GM18517 (cell line): ENCODE measurements at regions not wholly inside any gene's neighbourhood (a gene's known extent, or its start where the extent isn't known, plus 50 kb on each side); places are given as distances from the start of the nearest gene placed in this dataset.

ENCODE experiments used
- ATAC-seq: cut with Tn5 transposase; IDR thresholded peaks from one replicate; pipeline ENCODE4 v1.9.1; 2021; ENCODE audit warnings: mild to moderate bottlenecking, moderate library complexity; ENCODE audit not compliant: unreplicated experiment

DNA sequence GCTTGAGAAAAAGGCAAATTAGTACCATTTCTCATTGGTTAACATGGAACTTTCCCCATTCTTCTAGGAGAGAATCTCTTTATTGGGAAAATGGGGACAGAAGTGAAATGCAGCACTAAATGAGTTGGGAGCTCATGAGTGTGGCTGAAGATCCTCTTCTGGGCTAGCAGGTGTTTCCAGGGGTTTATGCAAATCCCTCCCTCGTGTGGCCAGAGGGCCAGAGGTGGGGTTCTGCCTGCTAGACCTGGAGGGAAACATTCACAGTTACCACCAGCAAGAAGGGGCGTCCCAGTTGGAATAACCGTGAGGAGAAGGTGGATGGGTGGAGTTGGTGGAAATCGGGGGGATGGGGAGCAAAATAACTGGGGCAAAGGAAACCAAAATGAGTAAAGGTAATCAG, 235.9 kb downstream of the KLF6 start:
- no peak for ATAC-seq

DNA sequence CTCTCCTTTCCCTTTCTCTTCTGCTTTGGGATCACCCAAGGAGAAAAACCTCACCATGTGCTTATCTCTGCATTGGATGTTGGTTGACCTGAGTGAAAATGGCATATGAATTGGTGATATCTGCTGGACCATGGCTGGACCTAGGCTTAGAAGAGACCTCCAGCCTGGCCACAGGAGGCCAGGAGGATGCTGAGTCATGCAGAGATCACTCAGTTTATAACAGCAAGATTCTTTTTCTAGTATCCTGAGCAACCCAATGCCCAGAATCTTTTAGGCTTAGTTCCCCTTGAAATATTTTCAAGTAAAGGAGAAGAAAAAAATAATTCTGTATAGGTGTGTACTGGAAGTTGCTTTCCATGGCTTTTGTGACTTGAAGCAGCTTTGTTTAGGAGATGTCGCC, 236.3 kb downstream of the KLF6 start:
- no peak for ATAC-seq

DNA sequence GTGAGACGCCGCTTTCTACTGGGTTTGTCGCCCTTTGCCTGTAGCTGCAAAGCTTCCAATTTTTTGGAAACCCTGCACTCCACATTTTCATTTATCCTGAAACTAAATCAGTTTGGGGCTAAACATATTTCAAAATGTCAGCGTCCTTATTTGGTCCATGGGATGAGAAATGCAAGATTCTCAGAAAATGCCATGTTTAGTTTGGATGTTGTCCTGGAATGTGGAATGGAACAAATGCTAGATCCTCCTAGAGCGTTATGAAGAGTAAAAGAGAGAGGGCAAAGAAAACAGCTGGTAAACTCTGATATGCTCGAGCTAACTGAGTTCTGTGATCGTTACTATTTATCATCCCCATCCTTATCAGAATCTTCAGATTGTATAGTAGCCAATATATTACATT, 236.9 kb downstream of the KLF6 start:
- no peak for ATAC-seq

DNA sequence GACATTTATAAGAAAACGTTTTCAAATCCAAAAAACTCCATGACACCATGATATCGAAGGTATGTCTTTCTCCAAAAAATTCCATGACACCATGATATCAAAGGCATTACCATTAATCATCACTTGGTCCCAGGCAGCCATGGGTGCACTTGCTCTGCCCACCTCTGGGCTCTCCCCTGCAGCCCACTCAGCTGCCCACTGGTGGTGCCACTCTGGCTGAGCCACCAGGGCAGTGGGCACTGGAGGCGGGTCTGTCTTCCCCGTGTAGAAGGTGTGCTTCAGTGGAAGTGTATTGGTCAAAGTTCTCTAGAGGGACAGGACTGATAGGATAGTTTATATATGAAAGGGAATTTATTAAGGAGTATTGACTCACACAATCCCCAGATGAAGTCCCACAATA, 240.4 kb downstream of the KLF6 start:
- no peak for ATAC-seq

DNA sequence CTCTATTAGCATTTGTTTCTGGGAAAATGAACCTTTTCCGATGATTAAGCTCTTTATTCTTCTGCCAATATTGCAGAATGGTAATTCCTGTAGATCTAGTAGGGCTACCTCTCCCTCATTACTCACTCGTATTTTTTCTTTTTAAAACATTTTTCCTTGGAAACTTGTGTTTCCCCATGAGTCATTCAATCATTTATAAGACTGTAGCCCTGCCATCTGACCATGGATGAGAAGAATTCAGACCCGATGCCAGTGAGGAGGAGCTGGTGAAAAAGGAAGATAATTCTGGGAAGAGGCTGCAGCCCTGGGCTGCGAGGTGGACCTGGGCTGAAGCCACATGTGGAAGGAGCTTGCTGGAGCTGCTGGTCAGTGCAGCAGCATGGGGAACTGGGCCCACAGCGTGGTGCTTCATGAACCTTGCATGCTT, 242.8 kb downstream of the KLF6 start:
- no peak for ATAC-seq

DNA sequence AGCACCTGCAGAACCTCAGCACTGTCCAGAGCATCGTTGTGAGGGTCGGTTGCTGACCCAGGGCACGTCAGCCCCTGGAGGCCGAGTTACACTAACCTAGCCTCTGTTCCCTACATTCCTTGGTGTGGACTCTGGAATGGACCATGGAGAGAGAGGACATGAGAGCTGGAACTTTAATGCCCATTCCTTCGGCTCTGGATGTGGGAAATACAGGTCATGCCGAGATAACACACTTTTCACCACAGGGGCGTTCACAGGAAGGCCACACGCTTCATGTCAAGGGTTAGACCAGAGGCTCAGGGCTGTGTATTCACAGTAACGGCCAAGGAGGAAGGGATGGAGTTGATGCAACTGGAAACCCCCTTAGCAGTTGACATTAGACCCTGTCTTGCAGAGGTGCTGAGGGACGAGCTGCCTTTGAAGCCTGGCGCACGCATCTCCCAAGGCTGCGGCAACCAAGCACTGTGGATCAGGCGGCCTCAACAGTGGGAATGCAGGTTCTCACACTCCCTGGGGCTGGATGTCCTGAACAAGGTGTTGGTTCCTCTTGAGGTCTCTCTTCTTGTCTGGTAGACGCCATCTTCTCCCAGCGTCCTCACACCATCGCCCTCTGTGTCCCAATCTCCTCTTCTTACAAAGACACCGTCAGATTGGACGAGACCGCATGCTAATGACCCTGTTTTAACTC, 245.2 kb downstream of the KLF6 start:
- no peak for ATAC-seq

DNA sequence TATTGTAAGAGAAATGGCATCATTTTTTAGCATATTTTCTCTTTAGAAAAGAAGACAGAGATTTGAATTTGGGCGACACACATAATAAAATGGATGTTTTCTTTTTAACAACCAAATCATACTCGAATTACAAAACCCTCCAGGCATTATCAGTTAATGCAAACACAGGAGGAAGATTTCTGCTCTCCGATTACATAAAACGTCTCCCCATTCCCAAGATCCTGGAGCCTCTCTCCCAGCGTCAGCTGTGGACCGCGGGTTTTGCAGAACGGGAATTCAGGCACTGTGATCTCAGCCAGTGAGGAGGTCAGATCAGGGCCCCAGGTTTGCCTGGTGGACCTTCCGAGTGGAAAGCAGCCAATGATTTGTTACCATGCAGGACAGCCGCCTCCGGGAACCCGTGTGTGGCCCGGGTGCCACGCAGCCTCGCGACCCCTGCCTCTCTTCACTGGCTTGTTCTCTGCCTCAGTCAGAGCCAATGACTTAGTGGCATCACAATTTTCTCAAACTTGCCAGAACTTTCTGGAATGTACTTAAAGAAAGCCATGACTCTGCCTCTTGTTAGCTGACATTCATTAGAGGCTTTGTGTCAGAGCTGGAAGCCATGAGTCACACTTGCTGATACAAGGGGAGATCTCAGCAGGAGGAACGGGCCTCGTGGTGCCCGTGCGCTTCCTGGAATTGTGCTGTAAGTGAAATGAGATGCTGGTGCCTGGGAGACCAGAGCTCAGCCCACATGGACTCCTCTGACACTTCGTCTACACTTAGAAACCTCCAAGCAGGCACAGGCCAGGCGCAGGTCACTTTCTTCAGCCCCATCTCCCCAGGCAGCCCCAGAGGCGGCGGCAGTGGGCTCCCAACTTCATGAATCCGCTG, 246.1 kb downstream of the KLF6 start:
- no peak for ATAC-seq

DNA sequence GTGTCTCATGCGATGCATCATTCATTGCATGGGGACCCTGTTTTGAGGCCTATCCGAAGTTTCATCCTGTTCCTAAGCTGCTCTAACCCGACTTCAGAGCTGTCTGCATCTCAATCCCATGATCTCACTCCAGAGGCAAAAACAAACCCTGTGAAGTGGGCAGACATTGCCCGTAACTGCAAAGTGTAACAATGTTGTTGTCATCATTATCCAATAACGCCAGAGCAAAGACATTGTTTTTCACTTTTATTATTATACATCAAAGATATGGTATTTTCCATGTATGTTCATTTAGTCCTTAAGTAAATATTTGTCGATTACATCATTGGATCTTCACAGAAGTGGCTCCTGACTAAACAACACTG, 246.7 kb downstream of the KLF6 start:
- no peak for ATAC-seq

DNA sequence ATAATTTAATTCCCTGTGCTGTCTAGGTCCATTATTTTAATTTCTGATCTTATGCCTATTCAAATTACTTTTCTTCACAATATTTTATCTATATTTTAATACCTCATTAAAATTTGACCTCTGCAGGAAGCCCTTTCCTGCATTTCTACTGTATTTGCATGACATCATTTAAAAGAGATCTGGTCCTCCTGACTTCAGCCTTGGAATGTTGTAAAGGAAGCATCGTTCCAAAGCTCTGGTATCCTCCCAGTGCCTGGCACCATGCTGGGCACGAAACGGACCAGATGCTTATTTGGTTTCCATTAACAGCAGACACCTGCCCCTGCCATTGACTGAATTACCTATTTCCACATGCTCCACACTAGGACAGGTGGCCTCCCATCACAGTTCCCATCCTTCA, 247.5 kb downstream of the KLF6 start:
- ATAC-seq = no peak

DNA sequence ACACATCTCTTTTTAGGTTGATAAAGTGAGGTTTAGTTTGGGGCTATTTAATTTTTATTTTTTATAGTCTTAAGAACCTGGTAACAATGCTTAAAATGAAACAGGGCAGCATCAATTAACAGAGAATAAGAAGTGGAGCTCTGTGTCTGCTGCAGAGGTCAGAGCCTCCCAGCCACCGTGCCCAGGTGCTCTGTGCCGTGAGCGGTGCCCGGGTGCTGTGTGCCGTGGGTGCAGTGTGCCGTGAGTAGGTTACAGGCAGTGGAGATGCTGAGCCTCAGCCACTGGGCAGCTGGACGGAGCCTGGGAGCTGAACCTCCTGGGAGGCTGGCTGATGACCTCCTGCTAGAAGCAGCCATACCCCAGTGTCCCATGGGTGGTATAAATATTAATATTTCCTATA, 250.0 kb downstream of the KLF6 start:
- no peak for ATAC-seq

DNA sequence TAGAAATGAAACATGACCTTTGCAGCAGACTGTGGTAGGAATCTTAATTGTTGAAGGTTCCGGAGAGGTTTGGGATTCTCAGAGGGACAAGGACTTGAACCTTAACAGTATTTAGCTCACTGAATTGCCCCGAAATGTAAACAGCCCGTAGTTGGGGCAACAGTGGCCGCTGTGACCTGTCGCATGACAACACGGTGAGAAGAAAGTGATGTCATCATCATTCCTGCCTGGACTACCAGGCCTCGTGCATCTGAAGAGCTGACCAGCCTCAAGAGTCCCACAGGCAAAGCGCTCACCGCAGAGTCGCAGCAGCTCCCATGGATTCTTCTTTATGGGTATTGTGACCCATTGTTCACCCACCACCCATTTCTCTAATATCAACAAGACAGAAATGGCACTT, 250.6 kb downstream of the KLF6 start:
- ATAC-seq = no peak

DNA sequence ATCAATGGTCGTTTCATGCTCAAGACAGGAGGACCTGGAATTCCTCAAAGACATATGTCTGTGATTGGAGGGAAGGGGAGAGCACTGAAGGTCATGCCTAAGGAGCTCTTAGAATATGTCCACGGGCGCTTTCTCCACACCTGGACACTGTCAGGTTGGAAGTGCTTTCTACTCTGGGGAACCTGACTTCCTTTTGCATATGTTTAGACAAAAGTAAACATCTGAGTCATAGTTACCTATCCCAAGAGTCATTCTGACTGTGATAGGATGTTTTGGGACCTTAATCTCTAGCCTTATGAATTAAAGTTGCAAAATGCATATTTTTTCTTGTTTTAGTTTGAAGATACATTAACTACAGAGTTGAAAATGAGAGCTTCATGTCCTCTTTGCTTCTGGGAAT, 251.7 kb downstream of the KLF6 start:
- no peak for ATAC-seq

DNA sequence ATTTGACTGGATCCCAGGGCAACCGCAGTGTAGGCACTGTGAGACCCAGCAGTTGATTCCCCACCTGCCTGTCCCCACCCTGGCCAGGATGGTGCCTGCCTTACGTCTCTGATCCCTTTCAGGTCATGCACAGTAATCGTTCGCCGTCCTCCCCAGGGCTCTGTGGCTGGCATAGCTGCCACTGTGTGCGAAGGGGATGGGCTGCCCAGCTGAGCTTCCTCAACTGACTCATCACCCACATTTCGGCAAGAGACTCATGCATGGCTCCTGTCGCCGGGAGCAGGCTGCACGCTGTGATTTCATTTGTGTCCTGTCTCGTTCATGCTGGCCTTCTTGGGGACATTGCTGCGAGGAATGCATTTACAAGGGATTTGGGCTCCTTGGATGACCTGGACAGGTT, 252.4 kb downstream of the KLF6 start:
- no peak for ATAC-seq

DNA sequence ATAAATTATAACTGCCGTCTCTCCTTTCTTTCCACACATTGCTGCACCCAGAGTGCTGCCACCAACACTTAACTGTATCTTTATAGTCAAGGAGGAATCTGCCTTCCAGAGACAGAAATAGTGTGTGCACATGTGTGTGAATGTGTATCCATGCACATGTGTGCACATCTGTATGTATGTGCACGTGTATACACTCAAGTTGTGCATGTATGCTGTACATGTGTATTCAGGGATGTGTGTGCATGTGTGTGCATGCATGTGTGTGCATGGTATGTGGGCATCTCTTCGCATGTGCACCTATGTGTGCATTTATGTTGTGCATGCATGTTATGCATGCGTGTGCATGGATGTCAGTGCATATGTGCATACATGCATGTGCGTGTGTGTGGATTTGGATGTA, 253.3 kb downstream of the KLF6 start:
- no peak for ATAC-seq

DNA sequence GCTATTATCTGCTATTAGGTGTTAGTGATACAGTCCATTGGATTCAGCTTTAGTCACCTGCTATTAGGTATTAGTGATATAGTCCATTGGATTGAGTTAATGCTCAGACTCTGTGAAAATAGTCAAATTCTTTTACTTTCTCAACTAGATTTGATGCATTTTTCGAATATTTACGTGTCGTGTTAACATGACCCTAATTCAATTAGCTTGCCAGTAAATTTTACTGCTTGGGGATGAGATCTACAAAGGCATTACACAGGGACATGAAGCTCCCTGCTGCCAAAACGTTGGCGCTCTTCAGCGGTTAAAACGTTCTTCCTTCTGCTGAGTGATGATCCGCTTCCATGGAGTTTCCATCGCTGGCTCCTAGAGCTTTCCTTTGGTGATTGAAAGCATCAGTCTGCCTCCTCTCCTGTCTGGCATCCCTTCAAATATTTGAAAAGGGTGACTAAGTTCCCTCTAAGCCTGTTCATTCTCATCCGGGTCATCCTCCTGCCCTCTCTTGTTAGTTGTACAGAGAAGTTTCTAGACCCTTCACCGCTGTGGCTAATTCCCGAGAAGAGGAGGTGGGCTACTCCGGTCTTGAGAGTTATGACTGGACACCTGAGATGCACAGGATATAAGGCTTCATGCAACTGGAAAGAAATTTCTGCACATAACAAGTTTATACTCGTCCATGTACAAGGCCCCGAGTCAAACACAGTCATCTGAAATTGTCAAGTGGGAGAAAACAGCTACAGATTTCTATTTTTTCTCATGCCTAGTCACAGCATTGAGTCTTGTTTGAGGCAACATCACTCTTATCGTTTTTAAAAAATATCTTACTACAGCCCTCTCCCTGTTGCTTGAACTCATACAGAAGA, 254.0 kb downstream of the KLF6 start:
- ATAC-seq = no peak

DNA sequence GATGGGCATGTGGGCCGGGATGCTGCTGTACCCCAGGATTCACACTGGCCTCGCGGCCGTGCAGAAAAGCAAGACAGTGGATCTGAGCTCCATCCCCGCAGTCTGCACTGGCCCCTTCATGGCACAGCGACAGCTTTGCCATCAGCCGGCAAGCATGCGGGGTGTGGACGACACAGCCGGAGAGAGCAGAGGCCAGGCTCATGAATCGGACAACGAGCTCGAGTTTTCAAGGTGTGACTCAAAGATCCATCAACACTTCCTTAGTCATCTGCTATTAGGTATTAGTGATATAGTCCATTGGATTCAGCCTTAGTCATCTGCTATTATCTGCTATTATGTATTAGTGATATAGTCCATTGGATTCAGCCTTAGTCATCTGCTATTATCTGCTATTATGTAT, 254.7 kb downstream of the KLF6 start:
- no peak for ATAC-seq

DNA sequence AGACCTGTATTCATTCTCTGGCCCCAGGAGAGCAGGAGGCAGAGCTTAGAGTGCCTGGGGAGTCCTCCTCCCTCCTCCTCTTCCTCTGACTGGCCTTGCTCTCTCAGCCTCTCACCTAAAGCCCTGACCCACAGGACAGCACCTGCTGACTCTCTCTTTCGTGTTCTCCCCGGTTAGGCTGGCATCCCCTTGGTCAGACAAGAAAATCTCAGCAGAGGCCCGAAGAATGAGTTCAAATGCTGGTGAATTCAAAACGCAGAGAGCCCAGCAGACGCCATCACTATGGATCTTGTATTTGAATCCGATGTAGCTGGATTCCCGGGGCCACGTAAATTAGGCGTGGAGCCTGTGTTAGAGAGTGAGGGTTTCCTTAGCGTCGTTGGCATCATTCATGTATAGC, 255.3 kb downstream of the KLF6 start:
- no peak for ATAC-seq

DNA sequence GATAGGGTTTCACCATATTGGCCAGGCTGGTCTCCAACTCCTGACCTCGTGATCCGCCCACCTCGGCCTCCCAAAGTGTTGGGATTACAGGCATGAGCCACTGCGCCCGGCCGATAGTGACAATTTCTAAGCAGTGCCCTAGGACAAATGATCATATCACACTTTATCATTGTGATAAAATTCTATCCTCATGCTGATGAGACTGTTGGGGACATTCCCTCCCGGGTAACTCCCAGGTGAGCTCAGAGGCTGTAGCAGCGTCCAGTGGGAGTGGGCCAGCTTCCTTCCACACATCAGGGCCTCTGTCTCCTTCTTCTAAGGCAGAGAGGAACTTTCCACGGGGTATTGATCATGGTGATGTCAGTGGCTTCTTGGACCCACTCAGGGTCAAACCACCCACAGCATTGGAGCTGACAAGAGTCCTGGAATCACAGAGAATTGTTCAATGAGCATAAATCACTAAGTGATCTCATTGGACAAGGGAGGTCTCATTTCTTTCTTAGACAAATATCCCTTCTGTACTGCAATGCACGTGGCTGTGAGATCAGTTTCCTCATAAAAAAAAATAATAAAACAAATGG, 256.1 kb downstream of the KLF6 start:
- ATAC-seq = no peak

DNA sequence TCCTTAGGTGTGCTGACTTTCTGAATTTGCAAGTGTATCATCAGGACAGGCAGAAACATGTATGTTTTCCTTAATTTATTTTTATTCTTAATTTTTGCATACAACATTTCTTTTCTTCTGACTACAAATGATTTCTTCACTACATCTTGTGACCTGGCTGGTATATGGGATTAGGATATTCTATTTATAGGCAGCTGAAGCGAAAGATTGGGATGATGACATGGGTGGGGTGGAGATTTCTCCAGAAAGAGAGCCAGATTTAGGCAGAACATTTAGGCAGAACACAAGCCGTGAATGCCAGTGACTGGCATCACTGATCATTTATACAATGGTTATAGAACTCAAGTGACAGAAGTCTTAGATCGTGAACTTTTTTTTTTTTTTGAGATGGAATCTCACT, 256.7 kb downstream of the KLF6 start:
- ATAC-seq = no peak

DNA sequence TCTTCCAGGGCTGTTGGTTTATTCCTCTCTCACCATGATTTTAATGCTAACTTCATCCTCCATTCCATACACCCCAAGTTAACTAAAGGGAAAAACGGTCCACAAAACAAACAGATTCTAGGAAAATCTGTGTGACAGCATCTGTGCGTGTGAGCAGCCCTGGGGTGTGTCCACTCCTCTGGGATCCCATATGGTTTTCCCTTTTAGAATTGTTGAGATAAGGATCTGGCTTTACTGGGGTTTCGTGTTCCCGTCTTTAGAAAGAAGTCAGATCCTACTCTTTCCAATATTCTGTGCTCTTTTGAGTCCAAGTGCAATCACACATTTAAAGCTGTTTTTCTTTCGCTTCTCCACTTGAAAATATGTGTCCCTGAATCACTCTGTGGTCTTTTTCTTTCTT, 257.1 kb downstream of the KLF6 start:
- ATAC-seq = no peak
